Lower lobe of right lung (tissue), 2 donors: ENCODE measurements at regions not wholly inside any gene's neighbourhood (a gene's known extent, or its start where the extent isn't known, plus 50 kb on each side); places are given as distances from the start of the nearest gene placed in this dataset.
"Not testable (repeated sequence)": the region's sequence is repeated elsewhere in the genome, so short reads cannot be mapped to it uniquely, and the experiment has no call there.

Experiments
- ATAC-seq, 2 donors: fragments of 200-7000 bp; cut with Tn5 transposase; one replicate each; pipeline ENCODE4 v1.9.1; 2020 to 2022; ENCODE audit warnings: mild to moderate bottlenecking in 2 of 2, moderate library complexity in 2 of 2
- DNase-seq: peaks from one replicate; pipeline ENCODE4 v3.0.0-alpha.2; 2020
- H3K27ac ChIP-seq: fragments of 200-600 bp; one replicate; pipeline ENCODE4 v1.8.0; 2022
- H3K27me3 ChIP-seq: fragments of 200-600 bp; one replicate; pipeline ENCODE4 v1.8.0; 2022; ENCODE audit warnings: low read depth
- H3K36me3 ChIP-seq: fragments of 200-600 bp; one replicate; pipeline ENCODE4 v1.8.0; 2022; ENCODE audit warnings: mild to moderate bottlenecking
- H3K4me1 ChIP-seq: fragments of 200-600 bp; one replicate; pipeline ENCODE4 v1.8.0; 2022
- H3K4me3 ChIP-seq: fragments of 200-600 bp; one replicate; pipeline ENCODE4 v1.8.0; 2022; ENCODE audit warnings: mild to moderate bottlenecking
- H3K9me3 ChIP-seq: fragments of 200-600 bp; one replicate; pipeline ENCODE4 v1.8.0; 2022
- intact Hi-C: fragments of 100-400 bp; cut with DNase I; formaldehyde crosslinking; loops from one replicate; pipeline ENCODE4 v1.11.0; 2022
- TF ChIP-seq, protein P1 (sequence below): fragments of 200-600 bp; IDR thresholded peaks from one replicate; pipeline ENCODE4 v1.8.0; 2022; ENCODE audit warnings: antibody characterized with exemption, mild to moderate bottlenecking
- donor health status: DM: no; HTN: yes; CAD: no; lungs with severe emphysema.

- TF ChIP-seq, protein P1, sequence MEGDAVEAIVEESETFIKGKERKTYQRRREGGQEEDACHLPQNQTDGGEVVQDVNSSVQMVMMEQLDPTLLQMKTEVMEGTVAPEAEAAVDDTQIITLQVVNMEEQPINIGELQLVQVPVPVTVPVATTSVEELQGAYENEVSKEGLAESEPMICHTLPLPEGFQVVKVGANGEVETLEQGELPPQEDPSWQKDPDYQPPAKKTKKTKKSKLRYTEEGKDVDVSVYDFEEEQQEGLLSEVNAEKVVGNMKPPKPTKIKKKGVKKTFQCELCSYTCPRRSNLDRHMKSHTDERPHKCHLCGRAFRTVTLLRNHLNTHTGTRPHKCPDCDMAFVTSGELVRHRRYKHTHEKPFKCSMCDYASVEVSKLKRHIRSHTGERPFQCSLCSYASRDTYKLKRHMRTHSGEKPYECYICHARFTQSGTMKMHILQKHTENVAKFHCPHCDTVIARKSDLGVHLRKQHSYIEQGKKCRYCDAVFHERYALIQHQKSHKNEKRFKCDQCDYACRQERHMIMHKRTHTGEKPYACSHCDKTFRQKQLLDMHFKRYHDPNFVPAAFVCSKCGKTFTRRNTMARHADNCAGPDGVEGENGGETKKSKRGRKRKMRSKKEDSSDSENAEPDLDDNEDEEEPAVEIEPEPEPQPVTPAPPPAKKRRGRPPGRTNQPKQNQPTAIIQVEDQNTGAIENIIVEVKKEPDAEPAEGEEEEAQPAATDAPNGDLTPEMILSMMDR, result no peak
These were observed 148.4 kb upstream of the RAB6C start for GRCh38 chr2:129831018-129831417.

DNA sequence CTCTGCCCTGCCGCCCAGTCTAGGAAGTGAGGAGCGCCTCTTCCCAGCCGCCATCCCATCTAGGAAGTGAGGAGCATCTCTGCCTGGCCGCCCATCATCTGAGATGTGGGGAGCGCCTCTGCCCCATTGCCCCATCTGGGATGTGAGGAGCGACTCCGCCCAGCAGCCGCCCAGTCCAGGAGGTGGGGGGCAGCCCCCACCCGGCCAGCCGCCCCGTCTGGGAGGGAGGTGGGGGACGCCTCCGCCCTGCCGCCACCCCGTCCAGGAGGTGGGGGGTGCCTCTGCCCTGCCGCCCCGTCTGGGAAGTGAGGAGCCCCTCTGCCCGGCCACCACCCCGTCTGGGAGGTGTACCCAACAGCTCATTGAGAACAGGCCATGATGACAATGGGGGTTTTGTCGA lies 146.0 kb upstream of the RAB6C start:
- ATAC-seq, H3K4me3 ChIP-seq, intact Hi-C loops, DNase-seq, H3K4me1 ChIP-seq, H3K27me3 ChIP-seq, H3K9me3 ChIP-seq, H3K27ac ChIP-seq, H3K36me3 ChIP-seq: not testable (repeated sequence)

More at GRCh38 chr2:129831018-129831417, 148.4 kb upstream of the RAB6C start:
- Histone ChIP-seq H3K4me3 (no peak overlapping the region), H3K4me1 (no peaks in the 10 kb centered on the region), H3K27ac (no peak overlapping the region), H3K27me3 (no peaks in the 10 kb centered on the region), H3K9me3 (peaks cover 5% of the 10 kb centered on the region), H3K36me3 (no peaks in the 10 kb centered on the region)
- ATAC-seq (no peak), DNase-seq (no peak)
- intact Hi-C loops, result no loop called here

- TF ChIP-seq, protein P1, result no peak
- Histone ChIP-seq H3K27ac (no peak overlapping the region), H3K36me3 (no peaks in the 10 kb centered on the region), H3K27me3 (no peaks in the 10 kb centered on the region), H3K4me3 (no peak overlapping the region), H3K9me3 (no peaks in the 10 kb centered on the region), H3K4me1 (no peaks in the 10 kb centered on the region)
- intact Hi-C loops, result no loop called here
- no peak for DNase-seq
- ATAC-seq, result no peak
These were observed 132.4 kb upstream of the RAB6C start for GRCh38 chr2:129847043-129847442.

- Histone ChIP-seq H3K27ac (no peak overlapping the region), H3K4me3 (no peak overlapping the region), H3K4me1 (no peaks in the 10 kb centered on the region), H3K36me3 (no peaks in the 10 kb centered on the region), H3K9me3 (no peaks in the 10 kb centered on the region), H3K27me3 (no peaks in the 10 kb centered on the region)
- intact Hi-C loops, result no loop called here
- DNase-seq, result no peak
- peak; percentile 71 to 80 for ATAC-seq
- TF ChIP-seq, protein P1, result peak; percentile 74
These were observed 129.8 kb upstream of the RAB6C start for GRCh38 chr2:129849559-129850160.

GRCh38 chr2:129857200-129857599 lies 122.3 kb upstream of the RAB6C start:
- TF ChIP-seq, protein P1, result no peak
- Histone ChIP-seq H3K27me3 (no peaks in the 10 kb centered on the region), H3K4me1 (no peaks in the 10 kb centered on the region), H3K9me3 (no peaks in the 10 kb centered on the region), H3K36me3 (no peaks in the 10 kb centered on the region), H3K4me3 (no peak overlapping the region), H3K27ac (no peak overlapping the region)
- intact Hi-C loops, result no loop called here
- DNase-seq, result no peak
- peak in 1 of 2 donors; percentile 29 for ATAC-seq

GRCh38 chr2:129859175-129859574 lies 120.3 kb upstream of the RAB6C start:
- no peak for ATAC-seq
- H3K27ac ChIP-seq, result no peak overlapping the region
- H3K9me3 ChIP-seq, result no peaks in the 10 kb centered on the region
- no peaks in the 10 kb centered on the region for H3K36me3 ChIP-seq
- TF ChIP-seq, protein P1, result no peak
- intact Hi-C loops, result no loop called here
- no peaks in the 10 kb centered on the region for H3K4me1 ChIP-seq
- H3K4me3 ChIP-seq, result no peak overlapping the region
- DNase-seq, result no peak
- H3K27me3 ChIP-seq, result no peaks in the 10 kb centered on the region
